ENCODE measurements at regions not wholly inside any gene's neighbourhood (a gene's known extent, or its start where the extent isn't known, plus 50 kb on each side); places are given as distances from the start of the nearest gene placed in this dataset.
"Not testable (repeated sequence)": the region's sequence is repeated elsewhere in the genome, so short reads cannot be mapped to it uniquely, and the experiment has no call there.

DNA sequence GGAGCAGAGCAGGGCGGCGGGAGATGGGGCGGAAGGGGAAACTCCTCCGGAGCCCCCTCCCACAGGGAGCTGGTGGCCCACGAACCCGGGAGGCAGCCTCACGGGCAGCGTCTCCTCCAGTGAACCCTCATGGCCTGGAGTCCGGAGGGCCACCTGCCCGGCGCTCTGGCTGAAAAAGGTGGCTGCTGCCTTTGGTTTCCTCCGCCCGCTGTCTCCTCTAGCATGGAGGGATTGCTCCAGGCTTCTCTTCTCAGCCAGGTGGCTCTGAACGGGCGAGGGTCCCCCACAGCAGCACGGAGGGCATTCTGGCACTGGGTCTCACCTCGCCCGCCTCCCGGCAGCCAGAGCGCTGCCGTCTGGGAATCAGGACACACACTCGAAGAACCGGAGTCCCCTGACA is 177.3 kb upstream of the PFKP start:
- Mint-ChIP-seq H3K36me3 (ENCODE audit: low read depth) (no peaks in the 10 kb centered on the region), H3K4me1 (ENCODE audit: low read depth) (no peaks in the 10 kb centered on the region), H3K9me3 (no peaks in the 10 kb centered on the region), H3K27ac (no peak overlapping the region), H3K27me3 (ENCODE audit: insufficient read depth) (peaks cover 16% of the 10 kb centered on the region), H3K4me3 (no peak overlapping the region)
- TF ChIP-seq, protein P1, sequence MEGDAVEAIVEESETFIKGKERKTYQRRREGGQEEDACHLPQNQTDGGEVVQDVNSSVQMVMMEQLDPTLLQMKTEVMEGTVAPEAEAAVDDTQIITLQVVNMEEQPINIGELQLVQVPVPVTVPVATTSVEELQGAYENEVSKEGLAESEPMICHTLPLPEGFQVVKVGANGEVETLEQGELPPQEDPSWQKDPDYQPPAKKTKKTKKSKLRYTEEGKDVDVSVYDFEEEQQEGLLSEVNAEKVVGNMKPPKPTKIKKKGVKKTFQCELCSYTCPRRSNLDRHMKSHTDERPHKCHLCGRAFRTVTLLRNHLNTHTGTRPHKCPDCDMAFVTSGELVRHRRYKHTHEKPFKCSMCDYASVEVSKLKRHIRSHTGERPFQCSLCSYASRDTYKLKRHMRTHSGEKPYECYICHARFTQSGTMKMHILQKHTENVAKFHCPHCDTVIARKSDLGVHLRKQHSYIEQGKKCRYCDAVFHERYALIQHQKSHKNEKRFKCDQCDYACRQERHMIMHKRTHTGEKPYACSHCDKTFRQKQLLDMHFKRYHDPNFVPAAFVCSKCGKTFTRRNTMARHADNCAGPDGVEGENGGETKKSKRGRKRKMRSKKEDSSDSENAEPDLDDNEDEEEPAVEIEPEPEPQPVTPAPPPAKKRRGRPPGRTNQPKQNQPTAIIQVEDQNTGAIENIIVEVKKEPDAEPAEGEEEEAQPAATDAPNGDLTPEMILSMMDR (IDR thresholded peaks at IDR 0.05), result no peak
- no peak for DNase-seq

DNA sequence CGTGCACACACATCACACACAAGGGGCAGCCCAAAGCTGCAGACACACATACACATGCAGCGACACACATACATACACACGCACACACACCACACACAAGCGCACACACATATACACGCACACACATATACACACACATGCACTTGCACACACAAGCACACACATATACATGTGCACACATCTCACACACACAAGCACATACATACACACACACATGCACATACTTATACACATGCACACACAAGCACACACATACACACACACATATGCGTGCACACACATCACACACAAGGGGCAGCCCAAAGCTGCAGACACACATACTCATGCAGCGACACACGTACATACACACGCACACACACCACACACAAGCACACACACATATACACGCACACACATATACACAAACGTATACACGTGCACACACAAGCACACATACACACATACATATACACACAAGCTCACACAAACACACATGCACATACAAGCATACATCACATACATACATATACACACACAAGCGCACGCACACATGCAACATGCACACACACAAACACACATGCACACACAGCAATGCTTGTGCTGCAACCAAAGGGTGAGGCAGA is 178.8 kb upstream of the PFKP start:
- no peak overlapping the region for H3K27ac Mint-ChIP-seq
- no peaks in the 10 kb centered on the region for H3K4me1 Mint-ChIP-seq (ENCODE audit: low read depth)
- no peaks in the 10 kb centered on the region for H3K9me3 Mint-ChIP-seq
- no peak for DNase-seq
- H3K4me3 Mint-ChIP-seq, result no peak overlapping the region
- peaks cover 16% of the 10 kb centered on the region for H3K27me3 Mint-ChIP-seq (ENCODE audit: insufficient read depth)
- no peaks in the 10 kb centered on the region for H3K36me3 Mint-ChIP-seq (ENCODE audit: low read depth)
- TF ChIP-seq, protein P1 (IDR thresholded peaks at IDR 0.05), result no peak

DNA sequence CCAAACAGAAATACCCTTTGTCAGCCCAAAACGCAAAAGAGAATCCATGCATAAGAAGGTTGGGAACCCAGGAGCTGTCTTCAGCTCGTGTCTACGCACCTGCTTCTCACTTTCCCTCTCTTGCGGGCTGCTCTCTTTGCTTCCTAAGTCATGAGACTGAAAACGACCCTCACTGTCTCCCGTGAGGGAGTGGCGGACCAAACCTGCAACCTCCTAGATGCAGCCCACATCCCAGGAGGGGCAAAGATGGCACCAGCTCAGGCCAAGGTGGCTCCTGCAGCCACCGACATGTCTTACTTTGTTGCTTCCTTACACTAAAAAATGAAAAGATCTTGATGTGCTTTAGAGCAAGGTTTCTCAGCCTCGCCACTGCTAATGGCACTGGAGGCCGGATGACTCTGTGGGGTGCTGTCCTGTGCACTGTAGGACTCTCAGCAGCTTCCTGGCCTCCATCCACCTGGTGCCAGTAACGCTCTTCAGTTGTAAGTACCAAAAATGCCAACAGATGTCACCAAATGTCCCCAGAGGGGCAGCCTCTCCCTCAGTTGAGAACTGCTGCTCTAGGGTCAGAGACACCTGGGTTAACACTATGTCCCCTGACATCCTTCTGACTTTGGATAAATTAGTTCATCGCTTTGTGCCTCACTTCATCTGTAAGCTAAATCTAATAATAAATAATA is 179.8 kb upstream of the PFKP start:
- TF ChIP-seq, protein P1 (IDR thresholded peaks at IDR 0.05), result no peak
- DNase-seq, result no peak
- peaks cover 10% of the 10 kb centered on the region for H3K27me3 Mint-ChIP-seq (ENCODE audit: insufficient read depth)
- no peaks in the 10 kb centered on the region for H3K36me3 Mint-ChIP-seq (ENCODE audit: low read depth)
- no peaks in the 10 kb centered on the region for H3K4me1 Mint-ChIP-seq (ENCODE audit: low read depth)
- H3K4me3 Mint-ChIP-seq, result no peak overlapping the region
- H3K27ac Mint-ChIP-seq, result no peak overlapping the region
- no peaks in the 10 kb centered on the region for H3K9me3 Mint-ChIP-seq

DNA sequence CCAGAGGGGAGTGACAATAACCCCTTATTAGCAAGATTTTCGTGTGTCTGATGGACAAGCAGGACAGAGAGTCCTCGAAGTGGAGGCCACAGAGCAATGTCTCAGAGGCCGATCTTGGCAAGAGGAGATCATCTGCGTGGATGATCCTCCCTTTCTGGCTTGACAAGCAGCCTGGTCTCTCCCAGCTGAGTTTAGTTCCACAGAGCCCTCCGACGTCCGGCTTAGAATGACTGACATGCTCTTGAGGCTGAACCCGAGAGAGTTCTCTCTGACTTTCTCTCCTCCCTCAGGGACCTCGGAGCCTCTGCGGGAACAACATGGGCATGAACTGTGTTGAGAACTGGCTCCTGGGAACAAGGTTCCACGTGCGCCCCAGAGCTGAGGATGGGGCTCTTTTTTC is 180.7 kb upstream of the PFKP start:
- Mint-ChIP-seq H3K27ac (no peak overlapping the region), H3K4me3 (no peak overlapping the region)
- TF ChIP-seq, protein P1 (IDR thresholded peaks at IDR 0.05), result no peak

DNA sequence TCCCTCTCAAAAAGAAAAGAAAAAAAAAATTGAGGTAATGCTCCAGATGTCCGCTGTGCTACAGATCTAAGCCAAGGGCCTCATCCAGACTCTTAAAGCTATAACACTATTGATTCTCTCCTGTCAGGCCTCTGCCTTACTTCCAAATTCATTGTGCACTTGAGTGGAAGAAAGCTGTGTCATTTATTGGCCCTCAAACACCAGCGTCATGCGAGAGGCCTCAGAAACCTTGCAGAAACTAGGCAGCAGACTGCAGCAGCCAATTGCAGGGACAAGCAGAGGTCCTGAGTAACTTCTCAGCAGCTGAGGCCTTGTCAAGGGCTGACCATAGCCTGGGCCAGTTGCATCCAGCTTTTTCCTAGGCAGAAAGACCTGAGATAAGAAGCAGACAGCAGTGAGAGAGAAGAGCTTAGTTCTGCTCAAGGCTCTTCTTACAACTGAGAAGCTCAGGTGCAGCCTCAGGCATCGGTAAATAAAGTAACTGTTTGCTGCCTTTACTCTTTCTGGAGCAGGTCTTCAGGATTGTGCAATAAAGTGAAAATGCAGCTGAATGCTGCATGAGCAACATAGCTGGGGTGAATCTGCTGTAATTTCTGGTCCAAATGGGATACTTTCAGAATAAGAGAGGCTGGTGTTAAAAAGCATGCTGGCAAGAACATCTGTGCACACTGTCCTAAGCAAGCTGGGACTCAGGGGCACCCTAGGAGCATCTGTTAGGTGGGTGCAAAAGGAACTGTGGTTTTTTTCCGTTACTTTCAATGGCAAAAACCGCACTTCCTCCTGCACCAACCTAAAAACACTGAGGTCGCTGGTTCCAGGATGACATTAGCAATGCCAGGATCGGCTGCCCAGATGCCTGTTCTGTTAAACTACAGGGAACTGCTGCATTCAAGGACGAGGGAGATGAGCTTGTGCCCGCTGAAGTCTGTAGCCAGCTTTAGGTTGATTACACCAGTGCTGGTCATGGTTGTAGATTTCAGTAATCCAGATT is 181.8 kb upstream of the PFKP start:
- no peaks in the 10 kb centered on the region for H3K36me3 Mint-ChIP-seq (ENCODE audit: low read depth)
- TF ChIP-seq, protein P1 (IDR thresholded peaks at IDR 0.05), result no peak
- H3K27ac Mint-ChIP-seq, result no peak overlapping the region
- no peaks in the 10 kb centered on the region for H3K9me3 Mint-ChIP-seq
- DNase-seq, result no peak
- peaks cover 7% of the 10 kb centered on the region; the same call in 1 of the 2 replicates for H3K27me3 Mint-ChIP-seq (ENCODE audit: insufficient read depth)
- H3K4me1 Mint-ChIP-seq (ENCODE audit: low read depth), result no peaks in the 10 kb centered on the region
- no peak overlapping the region for H3K4me3 Mint-ChIP-seq

More for the DNA sequence above, 180.7 kb upstream of the PFKP start:
- H3K9me3 Mint-ChIP-seq, result no peaks in the 10 kb centered on the region
- H3K4me1 Mint-ChIP-seq (ENCODE audit: low read depth), result no peaks in the 10 kb centered on the region
- no peak for DNase-seq
- H3K27me3 Mint-ChIP-seq (ENCODE audit: insufficient read depth), result peaks cover 8% of the 10 kb centered on the region
- no peaks in the 10 kb centered on the region for H3K36me3 Mint-ChIP-seq (ENCODE audit: low read depth)

DNA sequence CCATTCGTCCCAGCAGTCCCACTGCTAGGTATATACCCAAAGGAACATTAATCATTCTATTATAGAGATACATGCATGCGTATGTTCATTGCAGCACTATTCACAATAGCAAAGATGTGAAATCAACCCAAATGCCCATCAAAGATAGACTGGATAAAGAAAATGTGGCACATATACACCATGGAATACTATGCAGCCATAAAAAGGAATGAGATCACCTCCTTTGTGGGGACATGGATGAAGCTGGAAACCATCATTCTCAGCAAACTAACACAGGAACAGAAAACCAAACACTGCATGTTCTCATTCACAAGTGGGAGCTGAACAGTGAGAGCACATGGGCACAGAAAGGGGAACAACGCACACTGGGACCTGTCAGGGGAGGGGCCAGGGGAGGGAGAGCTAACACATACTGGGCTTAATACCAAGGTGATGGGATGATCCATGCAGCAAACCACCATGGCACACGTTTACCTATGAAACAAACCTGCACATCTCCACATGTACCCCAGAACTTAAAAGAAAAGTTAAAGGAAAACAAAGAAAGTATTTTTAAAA is 183.3 kb upstream of the PFKP start:
- DNase-seq; H3K36me3 Mint-ChIP-seq (ENCODE audit: low read depth); H3K4me3 Mint-ChIP-seq; H3K27ac Mint-ChIP-seq; H3K27me3 Mint-ChIP-seq (ENCODE audit: insufficient read depth); H3K9me3 Mint-ChIP-seq; H3K4me1 Mint-ChIP-seq (ENCODE audit: low read depth): not testable (repeated sequence)

Data from HFFc6 (cell line).